ENCODE measurements at regions not wholly inside any gene's neighbourhood (a gene's known extent, or its start where the extent isn't known, plus 50 kb on each side); places are given as distances from the start of the nearest gene placed in this dataset.

DNA sequence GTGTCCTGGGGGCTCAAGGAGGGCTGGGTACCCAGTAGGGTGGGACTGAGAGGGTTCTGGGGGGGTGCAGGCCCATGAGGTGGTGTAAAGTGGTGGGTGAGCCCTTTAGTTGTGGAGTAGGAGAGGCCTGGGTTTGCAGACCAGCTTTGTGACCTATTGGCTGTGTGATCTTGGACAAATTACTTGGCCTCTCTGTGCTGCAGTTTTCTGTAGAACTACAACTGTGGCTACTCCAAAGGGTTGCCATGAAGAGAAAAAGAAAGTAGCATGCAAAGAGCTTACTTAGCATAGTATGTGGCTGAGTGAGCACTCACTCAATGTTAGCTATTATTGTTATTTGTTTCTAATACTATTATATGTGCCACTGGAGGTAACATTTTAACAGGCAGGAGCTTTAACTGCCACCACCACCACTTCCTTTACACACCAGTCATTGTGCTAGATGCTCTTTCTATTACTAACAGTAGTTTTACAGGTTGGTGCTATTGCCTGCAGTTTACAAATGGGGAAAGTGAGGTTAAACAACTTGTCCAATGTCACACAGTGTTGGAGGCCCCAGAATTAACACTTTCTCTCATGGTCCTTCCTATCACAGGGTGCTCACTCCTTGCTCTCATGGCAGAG, 286.8 kb downstream of the DHX35 start:
- intact Hi-C loops (cut with DNase I), result no loop called here
- Histone ChIP-seq H3K27ac (no peak overlapping the region), H3K36me3 (no peaks in the 10 kb centered on the region), H3K27me3 (no peaks in the 10 kb centered on the region), H3K4me3 (no peak overlapping the region), H3K4me1 (no peaks in the 10 kb centered on the region), H3K9me3 (no peaks in the 10 kb centered on the region)
- DNase-seq, result no peak
- TF ChIP-seq, protein P1, sequence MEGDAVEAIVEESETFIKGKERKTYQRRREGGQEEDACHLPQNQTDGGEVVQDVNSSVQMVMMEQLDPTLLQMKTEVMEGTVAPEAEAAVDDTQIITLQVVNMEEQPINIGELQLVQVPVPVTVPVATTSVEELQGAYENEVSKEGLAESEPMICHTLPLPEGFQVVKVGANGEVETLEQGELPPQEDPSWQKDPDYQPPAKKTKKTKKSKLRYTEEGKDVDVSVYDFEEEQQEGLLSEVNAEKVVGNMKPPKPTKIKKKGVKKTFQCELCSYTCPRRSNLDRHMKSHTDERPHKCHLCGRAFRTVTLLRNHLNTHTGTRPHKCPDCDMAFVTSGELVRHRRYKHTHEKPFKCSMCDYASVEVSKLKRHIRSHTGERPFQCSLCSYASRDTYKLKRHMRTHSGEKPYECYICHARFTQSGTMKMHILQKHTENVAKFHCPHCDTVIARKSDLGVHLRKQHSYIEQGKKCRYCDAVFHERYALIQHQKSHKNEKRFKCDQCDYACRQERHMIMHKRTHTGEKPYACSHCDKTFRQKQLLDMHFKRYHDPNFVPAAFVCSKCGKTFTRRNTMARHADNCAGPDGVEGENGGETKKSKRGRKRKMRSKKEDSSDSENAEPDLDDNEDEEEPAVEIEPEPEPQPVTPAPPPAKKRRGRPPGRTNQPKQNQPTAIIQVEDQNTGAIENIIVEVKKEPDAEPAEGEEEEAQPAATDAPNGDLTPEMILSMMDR (IDR thresholded peaks at IDR 0.05), result no peak
- no peak for TF ChIP-seq POLR2A (IDR thresholded peaks at IDR 0.05)
- TF ChIP-seq EP300 (IDR thresholded peaks at IDR 0.05), result no peak
- TF ChIP-seq POLR2AphosphoS5 (IDR thresholded peaks at IDR 0.05), result no peak

DNA sequence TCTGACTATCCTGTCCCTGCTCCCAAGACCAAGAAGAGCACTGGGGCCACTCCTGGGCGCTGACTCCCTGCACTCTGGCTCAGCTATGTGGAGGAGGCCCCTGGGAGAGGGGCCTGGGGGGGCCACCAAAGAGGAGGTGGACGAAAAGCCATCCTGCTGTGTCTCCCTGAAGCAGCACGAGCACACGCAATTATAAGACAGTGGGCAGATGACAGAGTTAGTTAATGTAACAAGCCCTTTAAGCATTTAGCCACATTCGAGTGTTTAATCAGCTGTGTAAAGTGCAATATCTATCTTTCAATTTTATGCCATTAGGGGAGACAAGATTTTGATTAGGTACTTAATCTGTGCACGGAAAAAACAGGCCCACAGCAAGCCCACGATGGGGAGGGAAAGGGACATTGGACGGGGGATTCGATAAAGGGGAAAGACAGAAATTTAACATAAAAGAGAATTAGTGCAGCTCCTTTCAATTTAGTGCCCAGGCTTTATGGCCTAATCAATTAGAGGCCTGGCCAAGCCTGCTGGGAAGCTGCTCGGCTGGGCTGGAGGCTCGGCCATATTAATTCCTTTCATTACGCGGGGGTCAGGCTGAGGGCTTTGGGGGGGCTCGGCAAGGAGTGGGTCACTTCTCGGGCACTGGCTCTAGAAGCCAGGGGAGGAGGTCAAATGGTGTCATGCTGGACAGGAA, 286.2 kb downstream of the DHX35 start:
- TF ChIP-seq, protein P1 (IDR thresholded peaks at IDR 0.05), result no peak
- TF ChIP-seq POLR2AphosphoS5 (IDR thresholded peaks at IDR 0.05), result no peak
- TF ChIP-seq POLR2A (IDR thresholded peaks at IDR 0.05), result no peak
- TF ChIP-seq EP300 (IDR thresholded peaks at IDR 0.05), result no peak
- H3K4me1 ChIP-seq, result no peaks in the 10 kb centered on the region
- no peaks in the 10 kb centered on the region for H3K36me3 ChIP-seq
- no peaks in the 10 kb centered on the region for H3K27me3 ChIP-seq
- intact Hi-C loops (cut with DNase I), result no loop called here
- H3K4me3 ChIP-seq, result no peak overlapping the region
- 76 to 79% methylated on average over 15 of the region's 15 CpGs for WGBS, 2 donors
- no peaks in the 10 kb centered on the region for H3K9me3 ChIP-seq
- no peak overlapping the region for H3K27ac ChIP-seq
- DNase-seq, result no peak

DNA sequence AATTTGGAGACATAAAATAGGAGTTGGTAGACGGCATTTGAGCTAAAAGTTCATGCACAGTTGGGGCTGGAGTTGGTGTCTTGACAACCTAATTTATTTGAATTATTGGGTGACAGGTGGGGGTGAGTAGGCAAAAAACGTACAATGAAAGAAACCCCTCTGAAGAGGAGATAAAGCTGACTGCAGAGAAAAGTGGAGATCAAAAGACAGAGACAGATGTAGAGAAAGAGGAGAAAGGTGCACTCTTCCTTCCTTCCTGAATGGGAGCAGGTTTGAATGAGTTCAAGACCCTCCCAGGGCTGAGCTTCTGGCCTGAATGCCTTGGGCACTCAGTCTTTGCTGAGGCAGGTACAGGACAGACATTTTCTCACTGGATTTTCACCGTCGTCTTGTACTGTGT, 284.3 kb downstream of the DHX35 start:
- H3K27me3 ChIP-seq, result no peaks in the 10 kb centered on the region
- no peak for DNase-seq
- no peaks in the 10 kb centered on the region for H3K9me3 ChIP-seq
- WGBS, 2 donors, result 62 to 80% methylated on average over 4 of the region's 4 CpGs
- no peaks in the 10 kb centered on the region for H3K36me3 ChIP-seq
- H3K4me3 ChIP-seq, result no peak overlapping the region
- no peaks in the 10 kb centered on the region for H3K4me1 ChIP-seq
- intact Hi-C loops (cut with DNase I), result no loop called here
- no peak overlapping the region for H3K27ac ChIP-seq
- TF ChIP-seq, protein P1 (IDR thresholded peaks at IDR 0.05), result no peak
- TF ChIP-seq POLR2AphosphoS5 (IDR thresholded peaks at IDR 0.05) (no peak), EP300 (IDR thresholded peaks at IDR 0.05) (no peak), POLR2A (IDR thresholded peaks at IDR 0.05) (no peak)

DNA sequence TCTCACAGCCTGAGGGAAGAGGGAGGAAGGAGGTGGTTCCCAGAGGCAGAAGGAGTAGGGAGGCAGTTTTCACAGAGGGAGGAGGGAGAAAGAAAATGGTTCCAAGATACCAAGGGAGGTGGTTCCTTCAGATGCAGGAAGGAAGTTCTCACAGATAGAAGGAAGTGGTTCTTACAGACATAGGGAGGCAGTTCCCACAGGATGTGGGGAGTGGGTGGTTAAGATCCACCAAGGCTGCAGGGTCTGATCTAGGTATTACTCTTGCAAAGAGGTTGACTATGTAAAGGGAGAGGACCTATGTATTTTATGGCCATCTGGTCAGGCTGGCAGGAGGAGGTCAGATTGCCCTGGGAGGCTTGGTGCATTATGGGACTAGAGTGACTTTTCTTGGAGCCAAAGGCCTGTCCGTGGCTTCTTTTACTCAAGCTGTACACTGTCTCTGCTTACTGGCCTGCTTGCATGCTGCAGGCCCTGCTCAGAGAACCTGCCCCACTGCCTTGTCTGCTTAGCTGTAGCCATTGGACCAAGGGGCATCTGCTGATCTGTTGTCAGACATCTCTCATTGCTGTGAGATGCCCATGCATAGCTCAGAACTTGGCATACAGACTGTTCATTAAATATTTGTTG, 283.7 kb downstream of the DHX35 start:
- intact Hi-C loops (cut with DNase I), result no loop called here
- TF ChIP-seq EP300 (IDR thresholded peaks at IDR 0.05) (no peak), POLR2A (IDR thresholded peaks at IDR 0.05) (no peak), POLR2AphosphoS5 (IDR thresholded peaks at IDR 0.05) (no peak)
- TF ChIP-seq, protein P1 (IDR thresholded peaks at IDR 0.05), result no peak
- no peak for DNase-seq
- no peaks in the 10 kb centered on the region for H3K4me1 ChIP-seq
- WGBS, 2 donors, result 63 to 80% methylated on average over 1 of the region's 1 CpG
- no peaks in the 10 kb centered on the region for H3K9me3 ChIP-seq
- H3K36me3 ChIP-seq, result no peaks in the 10 kb centered on the region
- H3K27ac ChIP-seq, result no peak overlapping the region
- no peak overlapping the region for H3K4me3 ChIP-seq
- no peaks in the 10 kb centered on the region for H3K27me3 ChIP-seq

All from sigmoid colon (tissue), 6 donors.